ENCODE measurements at regions not wholly inside any gene's neighbourhood (a gene's known extent, or its start where the extent isn't known, plus 50 kb on each side); places are given as distances from the start of the nearest gene placed in this dataset.

DNA sequence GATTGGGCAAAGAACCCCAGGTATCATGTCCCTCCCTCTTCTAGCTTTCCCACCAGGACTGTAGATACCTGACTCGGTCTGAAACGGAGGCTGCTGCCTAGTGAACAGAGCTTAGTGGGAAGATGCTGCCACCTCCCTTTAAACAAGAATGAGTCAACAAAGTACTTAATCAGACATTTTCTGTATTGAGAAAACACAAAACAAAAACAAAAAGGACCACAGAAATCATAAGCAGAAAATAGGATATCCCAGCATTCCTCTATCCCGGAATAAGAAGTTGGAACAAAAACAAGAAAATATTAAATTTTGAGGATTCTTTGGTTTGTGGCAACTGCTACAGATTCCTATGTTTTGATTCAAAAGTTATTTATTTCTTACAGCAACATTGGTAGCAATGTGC, 51.7 kb upstream of the COL8A1 start:
- no peaks in the 10 kb centered on the region for H3K9me3 Mint-ChIP-seq
- H3K4me1 Mint-ChIP-seq (ENCODE audit: unreplicated experiment): no peaks in the 10 kb centered on the region
- H3K27ac Mint-ChIP-seq: no peak overlapping the region
- TF ChIP-seq, protein P1, sequence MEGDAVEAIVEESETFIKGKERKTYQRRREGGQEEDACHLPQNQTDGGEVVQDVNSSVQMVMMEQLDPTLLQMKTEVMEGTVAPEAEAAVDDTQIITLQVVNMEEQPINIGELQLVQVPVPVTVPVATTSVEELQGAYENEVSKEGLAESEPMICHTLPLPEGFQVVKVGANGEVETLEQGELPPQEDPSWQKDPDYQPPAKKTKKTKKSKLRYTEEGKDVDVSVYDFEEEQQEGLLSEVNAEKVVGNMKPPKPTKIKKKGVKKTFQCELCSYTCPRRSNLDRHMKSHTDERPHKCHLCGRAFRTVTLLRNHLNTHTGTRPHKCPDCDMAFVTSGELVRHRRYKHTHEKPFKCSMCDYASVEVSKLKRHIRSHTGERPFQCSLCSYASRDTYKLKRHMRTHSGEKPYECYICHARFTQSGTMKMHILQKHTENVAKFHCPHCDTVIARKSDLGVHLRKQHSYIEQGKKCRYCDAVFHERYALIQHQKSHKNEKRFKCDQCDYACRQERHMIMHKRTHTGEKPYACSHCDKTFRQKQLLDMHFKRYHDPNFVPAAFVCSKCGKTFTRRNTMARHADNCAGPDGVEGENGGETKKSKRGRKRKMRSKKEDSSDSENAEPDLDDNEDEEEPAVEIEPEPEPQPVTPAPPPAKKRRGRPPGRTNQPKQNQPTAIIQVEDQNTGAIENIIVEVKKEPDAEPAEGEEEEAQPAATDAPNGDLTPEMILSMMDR (conservative IDR thresholded peaks at IDR 0.05): no peak
- peaks cover 18% of the 10 kb centered on the region for H3K27me3 Mint-ChIP-seq
- H3K36me3 Mint-ChIP-seq: no peaks in the 10 kb centered on the region
- H3K4me3 Mint-ChIP-seq: no peak overlapping the region
- DNase-seq (ENCODE audit: extremely low spot score, unreplicated experiment): no peak

DNA sequence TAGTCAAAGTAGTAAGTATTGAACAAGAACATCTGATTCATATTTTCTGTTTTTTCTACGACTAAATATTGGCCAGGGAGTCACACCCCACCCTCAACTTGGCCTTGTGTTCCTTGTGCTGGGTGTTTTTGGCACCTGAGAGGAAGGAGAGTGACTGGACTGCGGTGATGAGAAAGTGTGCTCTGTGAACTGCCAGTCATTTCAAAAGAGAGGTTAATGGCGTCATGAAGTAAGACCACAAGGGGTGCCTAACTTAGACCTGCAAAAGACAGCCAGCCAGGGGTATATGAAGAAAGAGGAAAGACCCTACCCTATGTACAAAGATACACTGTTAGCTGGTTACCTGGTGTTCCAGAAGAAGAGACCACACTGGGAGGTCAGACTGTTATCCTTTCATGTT, 58.4 kb upstream of the COL8A1 start:
- no peak for DNase-seq (ENCODE audit: extremely low spot score, unreplicated experiment)
- no peaks in the 10 kb centered on the region for H3K4me1 Mint-ChIP-seq (ENCODE audit: unreplicated experiment)
- H3K27me3 Mint-ChIP-seq: peaks cover 14% of the 10 kb centered on the region
- no peaks in the 10 kb centered on the region for H3K36me3 Mint-ChIP-seq
- H3K4me3 Mint-ChIP-seq: no peak overlapping the region
- no peaks in the 10 kb centered on the region for H3K9me3 Mint-ChIP-seq
- TF ChIP-seq, protein P1 (conservative IDR thresholded peaks at IDR 0.05): no peak
- H3K27ac Mint-ChIP-seq: no peak overlapping the region

DNA sequence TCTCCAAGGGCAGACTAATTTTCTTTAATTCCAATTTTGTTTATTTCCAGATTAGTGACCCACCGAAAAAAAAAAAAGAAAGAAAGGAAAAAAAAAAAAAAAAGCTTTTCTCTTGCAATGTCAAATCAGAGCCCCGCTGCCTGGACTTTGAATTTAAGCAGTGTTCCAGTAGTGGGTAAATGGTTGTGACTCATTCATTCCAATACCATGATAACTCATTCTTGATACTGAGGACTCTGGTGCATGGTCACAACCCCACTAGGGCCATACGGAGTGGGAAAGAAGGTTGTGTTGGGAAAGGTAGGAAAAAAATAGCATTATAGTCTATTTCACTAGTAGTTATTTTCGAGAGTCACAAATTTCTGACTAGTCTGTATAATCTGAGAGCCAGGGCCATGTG, 59.1 kb upstream of the COL8A1 start:
- Mint-ChIP-seq H3K27ac (no peak overlapping the region), H3K9me3 (no peaks in the 10 kb centered on the region), H3K4me3 (no peak overlapping the region), H3K27me3 (peaks cover 15% of the 10 kb centered on the region), H3K36me3 (no peaks in the 10 kb centered on the region), H3K4me1 (ENCODE audit: unreplicated experiment) (no peaks in the 10 kb centered on the region)
- no peak for DNase-seq (ENCODE audit: extremely low spot score, unreplicated experiment)
- TF ChIP-seq, protein P1 (conservative IDR thresholded peaks at IDR 0.05): no peak

DNA sequence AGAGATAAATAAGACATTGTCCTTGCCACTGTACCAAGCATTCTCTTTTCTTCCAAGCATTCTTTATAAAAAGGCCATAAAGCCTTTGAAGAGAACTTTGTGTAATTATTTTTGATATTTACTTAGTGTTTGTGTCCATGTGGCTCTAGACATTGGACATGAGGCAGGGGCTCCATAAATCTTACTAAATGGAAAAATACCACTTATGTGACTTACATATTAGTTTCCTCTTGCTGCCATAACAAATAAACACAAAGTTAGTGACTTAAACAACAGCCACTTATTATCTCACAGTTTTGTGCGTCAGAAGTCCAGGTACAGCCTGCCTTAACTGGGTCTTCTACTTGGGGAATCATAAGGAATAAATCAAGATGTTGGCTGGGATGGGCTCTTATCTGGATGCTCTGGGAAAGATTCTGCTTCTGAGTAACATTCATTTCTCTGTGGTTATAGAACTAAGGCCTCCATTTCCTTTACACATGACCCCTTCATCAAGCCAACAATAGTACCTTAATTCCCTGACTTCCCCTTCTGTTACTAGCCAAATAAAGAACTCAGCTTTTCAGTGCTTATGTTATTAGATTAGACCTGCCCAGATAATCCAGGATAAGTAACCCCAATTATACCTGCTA, 59.9 kb upstream of the COL8A1 start:
- Mint-ChIP-seq H3K9me3 (no peaks in the 10 kb centered on the region), H3K27me3 (peaks cover 15% of the 10 kb centered on the region), H3K27ac (no peak overlapping the region), H3K4me1 (ENCODE audit: unreplicated experiment) (no peaks in the 10 kb centered on the region), H3K36me3 (no peaks in the 10 kb centered on the region), H3K4me3 (no peak overlapping the region)
- TF ChIP-seq, protein P1 (conservative IDR thresholded peaks at IDR 0.05): no peak
- DNase-seq (ENCODE audit: extremely low spot score, unreplicated experiment): no peak

DNA sequence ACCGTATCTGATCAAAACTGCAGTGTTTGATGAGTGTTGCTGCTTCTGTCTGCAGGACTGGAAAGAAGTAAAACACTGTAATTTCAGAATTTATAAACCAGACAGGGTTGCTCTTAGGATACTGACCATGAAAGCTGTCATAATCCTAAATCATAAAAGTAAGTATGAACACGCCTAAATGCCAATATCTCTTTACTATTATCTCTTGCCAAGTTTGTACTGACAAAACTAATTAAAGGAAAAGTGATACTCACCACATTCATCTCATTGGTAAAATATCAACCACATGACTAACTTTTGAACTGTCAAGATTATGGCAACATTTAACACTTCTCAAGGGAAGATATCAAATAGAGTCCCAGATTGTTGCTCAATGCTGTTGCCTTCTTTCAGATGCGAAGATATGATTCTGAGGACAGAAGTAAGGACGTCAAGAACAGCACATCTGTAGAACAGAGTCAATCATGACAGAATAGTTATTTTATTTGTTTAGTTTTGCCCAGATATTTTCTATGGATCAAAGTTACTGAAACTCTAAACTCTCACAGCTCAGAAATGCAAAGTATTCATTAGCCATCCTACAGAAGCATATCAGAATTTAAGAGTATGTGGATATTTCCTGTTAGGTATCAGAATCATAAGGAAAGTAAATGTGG, 61.4 kb upstream of the COL8A1 start:
- no peaks in the 10 kb centered on the region for H3K4me1 Mint-ChIP-seq (ENCODE audit: unreplicated experiment)
- no peak for DNase-seq (ENCODE audit: extremely low spot score, unreplicated experiment)
- H3K27me3 Mint-ChIP-seq: peaks cover 12% of the 10 kb centered on the region
- H3K27ac Mint-ChIP-seq: no peak overlapping the region
- no peaks in the 10 kb centered on the region for H3K9me3 Mint-ChIP-seq
- H3K4me3 Mint-ChIP-seq: no peak overlapping the region
- H3K36me3 Mint-ChIP-seq: no peaks in the 10 kb centered on the region
- TF ChIP-seq, protein P1 (conservative IDR thresholded peaks at IDR 0.05): no peak

Data from type B pancreatic cell (in vitro differentiated cells).